Ishikawa (cell line): ENCODE measurements at regions not wholly inside any gene's neighbourhood (a gene's known extent, or its start where the extent isn't known, plus 50 kb on each side); places are given as distances from the start of the nearest gene placed in this dataset.

Experiments
- CEBPB ChIP-seq: IDR thresholded peaks from 2 replicates; pipeline ENCODE4 v1.6.1; 2012
- MAX ChIP-seq: IDR thresholded peaks from 2 replicates; pipeline ENCODE4 v1.6.1; 2012
- TAF1 ChIP-seq: IDR thresholded peaks from 2 replicates; pipeline ENCODE4 v1.6.1; 2012; ENCODE audit warnings: low read depth, mild to moderate bottlenecking
- USF1 ChIP-seq: IDR thresholded peaks from 2 replicates; pipeline ENCODE4 v1.6.1; 2012
- YY1 ChIP-seq: IDR thresholded peaks from 2 replicates; pipeline ENCODE4 v1.6.1; 2012; ENCODE audit warnings: low read depth
- ZBTB7A ChIP-seq: IDR thresholded peaks from 2 replicates; pipeline ENCODE4 v1.6.1; 2012; ENCODE audit warnings: low read depth

GRCh38 chr5:116825486-116825885, 250.9 kb upstream of the SEMA6A start:
- no peak for TF ChIP-seq ZBTB7A
- TF ChIP-seq YY1 = no peak
- no peak for TF ChIP-seq MAX
- TF ChIP-seq TAF1 = no peak
- no peak for TF ChIP-seq USF1
- TF ChIP-seq CEBPB = no peak
